HAP-1 (cell line): ENCODE measurements at regions not wholly inside any gene's neighbourhood (a gene's known extent, or its start where the extent isn't known, plus 50 kb on each side); places are given as distances from the start of the nearest gene placed in this dataset.

Experiments
- DNase-seq, 2 experiments: peaks; one replicate each; pipeline ENCODE4 v3.0.0-alpha.2; 2016 to 2020; ENCODE audit warnings: low spot score in 2 of 2
- H3K27me3 ChIP-seq: fragments of 250-450 bp; sonication (Bioruptor Pico); 2 replicates; pipeline ENCODE4 v1.5.1; 2020; ENCODE audit warnings: low read depth, mild to moderate bottlenecking, moderate library complexity
- H3K36me3 ChIP-seq: fragments of 250-450 bp; sonication (Bioruptor Pico); replicated peaks from 2 replicates; pipeline ENCODE4 v1.5.1; 2020; ENCODE audit warnings: mild to moderate bottlenecking
- H3K4me1 ChIP-seq: fragments of 250-450 bp; sonication (Bioruptor Pico); 2 replicates; pipeline ENCODE4 v1.5.1; 2020; ENCODE audit warnings: mild to moderate bottlenecking
- H3K4me3 ChIP-seq: fragments of 250-450 bp; sonication (Bioruptor Pico); 2 replicates; pipeline ENCODE4 v1.5.1; 2020; ENCODE audit warnings: mild to moderate bottlenecking, moderate library complexity
- H3K9me3 ChIP-seq: fragments of 250-450 bp; sonication (Bioruptor Pico); 2 replicates; pipeline ENCODE4 v1.5.1; 2020; ENCODE audit warnings: mild to moderate bottlenecking, moderate library complexity
- in situ Hi-C: fragments of 300-500 bp; cut with MboI; formaldehyde crosslinking; loops from 3 replicates; pipeline ENCODE4 v1.14.3; 2020; ENCODE audit warnings: low sequenced_read_pairs, inconsistent platforms, mixed read lengths

DNA sequence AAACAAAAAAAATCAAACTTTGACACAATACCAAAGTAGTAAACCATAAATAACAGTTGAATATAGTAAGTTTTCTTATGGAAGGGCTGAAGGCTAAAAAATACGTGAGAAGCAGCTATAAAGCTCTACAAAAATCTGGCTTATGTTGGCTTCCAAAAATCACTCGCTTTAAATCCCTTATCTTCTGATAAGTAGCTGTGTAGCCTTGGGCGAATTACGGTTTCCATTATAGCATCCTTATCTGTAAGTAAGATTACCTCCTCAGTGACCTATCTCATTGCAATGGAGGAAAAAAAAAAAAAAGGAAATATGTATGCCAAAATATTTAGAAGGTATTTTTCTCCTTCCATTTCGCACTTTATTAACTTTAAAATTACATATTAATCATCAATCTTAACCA, 348.6 kb downstream of the PLOD2 start:
- DNase-seq, result no peak
- H3K9me3 ChIP-seq, result no peaks in the 10 kb centered on the region
- no peak overlapping the region for H3K4me3 ChIP-seq
- H3K27me3 ChIP-seq, result no peaks in the 10 kb centered on the region
- no peaks in the 10 kb centered on the region for H3K36me3 ChIP-seq
- in situ Hi-C loops, result no loop called here
- peaks cover 8% of the 10 kb centered on the region for H3K4me1 ChIP-seq

DNA sequence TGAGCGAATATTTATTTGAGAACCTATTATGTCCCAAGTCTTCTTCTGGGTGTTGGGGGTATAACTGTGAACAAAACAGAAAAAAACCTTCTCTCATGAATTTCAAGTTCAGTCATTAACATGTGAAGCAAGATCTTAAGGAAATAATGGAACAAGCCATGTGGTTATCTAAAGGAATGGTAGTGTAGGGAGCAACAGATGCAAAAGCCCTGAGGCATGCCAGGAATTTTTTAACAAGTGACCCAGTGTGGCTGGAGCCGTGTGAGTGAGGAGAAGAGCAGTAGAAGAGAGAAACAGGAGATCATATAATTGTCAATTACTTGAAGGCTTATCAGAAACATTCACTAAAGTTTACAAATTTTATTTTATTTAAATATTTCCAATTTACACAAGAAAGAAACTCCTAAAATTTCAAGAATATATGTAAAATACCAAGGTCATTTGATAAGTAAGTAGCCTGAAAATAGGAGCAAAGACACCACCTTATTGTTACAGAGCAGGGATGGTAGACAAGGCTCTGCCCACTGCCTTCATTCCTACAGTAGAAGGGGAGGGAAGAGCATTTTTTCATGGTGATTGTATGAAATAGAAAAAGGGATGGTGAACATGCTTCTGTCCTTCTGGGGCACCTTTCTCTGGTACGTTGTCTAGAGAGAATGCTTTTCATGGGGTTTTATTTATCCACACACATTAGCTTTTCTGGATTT, 345.1 kb downstream of the PLOD2 start:
- Histone ChIP-seq H3K9me3 (no peaks in the 10 kb centered on the region), H3K27me3 (no peaks in the 10 kb centered on the region), H3K4me1 (peaks cover 8% of the 10 kb centered on the region), H3K4me3 (no peak overlapping the region), H3K36me3 (no peaks in the 10 kb centered on the region)
- peak; percentile 59 to 85 for DNase-seq
- in situ Hi-C loops, result no loop called here

DNA sequence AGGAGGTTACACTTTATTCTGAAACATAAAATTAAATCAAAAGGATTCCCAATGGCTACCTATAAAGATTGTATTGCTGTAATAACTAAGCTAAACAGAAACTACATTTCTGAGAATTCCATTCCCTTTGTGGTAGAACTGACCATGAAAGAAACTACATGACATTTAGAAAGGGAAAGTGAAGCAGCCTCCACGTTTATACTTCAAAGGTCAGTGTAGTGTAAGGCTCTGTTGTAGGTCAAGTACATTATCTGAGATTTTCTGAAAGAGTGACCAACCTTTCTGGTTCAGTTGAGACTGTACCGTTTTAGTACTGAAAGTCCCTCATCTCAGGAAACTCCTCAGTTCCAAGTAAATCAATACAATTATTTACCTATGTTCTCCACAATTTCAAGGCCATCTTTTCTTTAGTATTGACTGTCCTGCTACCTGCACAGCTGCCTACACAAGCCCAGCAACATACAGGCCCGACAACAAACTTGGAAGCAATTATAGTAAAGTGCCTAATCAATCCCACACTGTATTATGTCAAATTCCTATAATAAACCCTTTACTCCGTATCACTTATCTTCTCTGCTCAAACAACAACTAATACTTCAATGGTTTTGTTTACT, 343.0 kb downstream of the PLOD2 start:
- no peak overlapping the region for H3K4me3 ChIP-seq
- in situ Hi-C loops, result no loop called here

DNA sequence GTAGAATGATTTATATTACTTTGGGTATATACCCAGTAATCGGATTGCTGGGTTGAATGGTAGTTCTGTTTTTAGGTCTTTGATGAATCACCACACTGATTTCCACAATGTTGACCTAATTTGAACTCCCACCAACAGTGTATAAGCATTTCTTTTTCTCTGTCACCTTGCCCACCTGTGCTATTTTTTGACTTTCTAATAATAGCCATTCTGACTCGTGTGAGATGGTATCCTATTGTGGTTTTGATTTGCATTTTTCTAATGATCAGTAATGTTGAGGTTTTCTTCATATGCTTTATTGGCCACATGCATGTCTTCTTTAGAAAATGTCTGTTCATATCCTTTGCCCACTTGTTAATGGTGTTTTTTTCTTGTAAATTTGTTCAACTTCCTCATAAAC, 340.8 kb downstream of the PLOD2 start:
- no peak overlapping the region for H3K4me3 ChIP-seq
- no peaks in the 10 kb centered on the region for H3K27me3 ChIP-seq
- peaks cover 8% of the 10 kb centered on the region for H3K4me1 ChIP-seq
- in situ Hi-C loops, result no loop called here
- no peak for DNase-seq
- H3K36me3 ChIP-seq, result no peaks in the 10 kb centered on the region
- no peaks in the 10 kb centered on the region for H3K9me3 ChIP-seq

More for the DNA sequence above, 343.0 kb downstream of the PLOD2 start:
- Histone ChIP-seq H3K27me3 (no peaks in the 10 kb centered on the region), H3K4me1 (peaks cover 8% of the 10 kb centered on the region), H3K36me3 (no peaks in the 10 kb centered on the region), H3K9me3 (no peaks in the 10 kb centered on the region)
- DNase-seq, result no peak

DNA sequence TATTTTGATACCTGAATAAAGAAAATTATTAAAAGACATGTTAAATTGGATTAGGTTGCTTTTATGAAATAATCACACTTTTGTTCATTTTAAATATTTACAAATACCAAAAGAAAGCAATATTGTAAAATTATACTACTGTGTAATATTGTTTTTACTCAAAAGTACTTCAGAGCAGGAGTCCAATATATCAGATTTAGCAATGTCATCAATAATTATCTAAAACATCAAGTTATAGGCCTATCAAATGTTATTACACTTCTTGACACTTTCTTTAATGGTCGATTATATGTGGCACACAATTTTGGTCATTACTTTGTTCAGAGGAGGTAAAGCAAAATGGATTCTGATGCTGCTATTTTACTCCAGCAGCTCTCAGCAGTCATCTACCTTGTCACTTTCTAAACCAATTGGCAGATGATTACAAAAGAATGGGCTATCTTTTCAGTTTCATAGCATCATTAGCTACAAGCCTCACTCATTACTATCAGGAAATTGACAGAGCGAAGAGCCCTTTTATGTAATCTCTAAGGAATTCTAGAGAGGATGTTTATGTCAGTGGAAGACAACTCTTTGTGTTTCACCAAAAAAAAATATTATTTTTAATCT, 318.6 kb downstream of the PLOD2 start:
- no peaks in the 10 kb centered on the region for H3K27me3 ChIP-seq
- DNase-seq, result no peak
- no peaks in the 10 kb centered on the region for H3K36me3 ChIP-seq
- no peak overlapping the region for H3K4me3 ChIP-seq
- H3K4me1 ChIP-seq, result no peaks in the 10 kb centered on the region
- in situ Hi-C loops, result no loop called here
- no peaks in the 10 kb centered on the region for H3K9me3 ChIP-seq

DNA sequence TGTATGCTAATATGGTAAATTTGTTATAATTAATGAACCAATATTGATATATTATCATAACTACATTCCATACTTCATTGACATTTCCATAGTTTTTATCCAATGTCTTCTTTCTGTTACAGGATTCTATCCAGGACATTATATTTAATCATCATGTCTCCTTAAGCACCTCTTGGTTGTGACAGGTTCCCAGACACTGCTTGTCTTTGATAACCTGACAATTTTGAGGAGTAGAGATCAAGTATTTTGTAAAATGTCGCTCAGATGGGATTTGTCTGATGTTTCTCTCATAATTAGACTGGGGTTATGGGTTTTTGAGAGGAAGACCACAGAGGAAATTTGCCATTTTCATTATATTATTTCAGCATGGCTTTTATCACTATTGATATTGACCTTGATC, 317.4 kb downstream of the PLOD2 start:
- no peak overlapping the region for H3K4me3 ChIP-seq
- H3K4me1 ChIP-seq, result no peaks in the 10 kb centered on the region
- in situ Hi-C loops, result no loop called here
- no peaks in the 10 kb centered on the region for H3K36me3 ChIP-seq
- H3K27me3 ChIP-seq, result no peaks in the 10 kb centered on the region
- DNase-seq, result no peak
- H3K9me3 ChIP-seq, result no peaks in the 10 kb centered on the region

DNA sequence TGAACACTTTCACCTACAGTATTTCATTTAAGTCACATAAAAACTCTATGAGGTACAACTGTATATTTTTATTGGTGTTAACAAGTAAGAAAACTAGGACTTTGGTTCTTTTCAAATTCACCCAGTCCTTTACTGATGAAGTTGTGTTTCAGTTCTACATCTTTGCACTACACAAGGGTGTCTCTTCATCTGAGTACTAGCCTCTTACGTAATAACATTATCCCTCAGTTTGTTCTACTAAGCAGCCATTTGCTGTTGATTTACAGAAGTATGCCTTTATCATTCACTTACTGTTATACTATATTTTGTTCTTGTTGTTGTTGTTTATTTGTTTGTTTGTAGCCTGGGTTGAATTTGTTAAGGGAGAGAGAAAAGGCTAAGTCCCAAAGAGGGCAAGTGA, 311.9 kb downstream of the PLOD2 start:
- DNase-seq, result no peak
- Histone ChIP-seq H3K36me3 (no peaks in the 10 kb centered on the region), H3K4me3 (no peak overlapping the region), H3K9me3 (no peaks in the 10 kb centered on the region), H3K27me3 (no peaks in the 10 kb centered on the region), H3K4me1 (no peaks in the 10 kb centered on the region)
- in situ Hi-C loops, result no loop called here

DNA sequence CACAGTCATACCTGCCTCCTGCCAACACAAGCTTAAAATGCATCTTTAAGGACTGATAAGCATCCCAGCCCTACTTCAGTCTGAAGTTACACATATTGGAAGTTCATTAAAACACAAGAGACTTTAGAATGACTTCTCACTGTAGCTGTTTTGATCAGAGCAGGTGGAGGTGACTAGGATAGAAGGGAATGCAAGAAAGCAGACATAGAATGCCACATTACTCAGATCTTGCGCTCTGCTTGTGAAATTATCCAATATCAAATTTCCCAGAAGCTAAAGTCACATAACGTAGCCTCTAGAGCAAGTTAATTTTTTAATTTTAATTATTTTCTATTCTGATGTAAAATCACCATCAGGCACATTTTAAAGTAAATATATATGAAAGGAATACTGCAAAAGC, 306.5 kb downstream of the PLOD2 start:
- in situ Hi-C loops, result no loop called here
- H3K4me3 ChIP-seq, result no peak overlapping the region

DNA sequence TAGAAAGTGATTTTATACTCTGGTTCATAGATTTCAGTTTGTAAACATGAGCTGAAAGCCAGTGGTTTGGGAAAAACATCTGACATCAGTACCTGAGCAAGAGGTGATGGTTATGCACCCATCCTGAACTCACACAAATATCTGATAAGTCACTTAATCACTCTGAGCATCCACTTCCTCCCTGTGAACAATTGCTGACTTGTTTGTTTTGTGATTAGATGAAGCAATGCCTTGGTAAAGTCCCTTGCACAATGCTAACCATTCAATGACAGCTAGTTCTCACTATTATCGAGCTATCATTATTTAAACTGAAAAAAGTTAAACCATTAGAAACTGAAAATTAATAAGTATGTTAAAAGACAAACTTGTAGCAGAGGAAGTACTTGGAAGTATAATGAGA, 303.0 kb downstream of the PLOD2 start:
- in situ Hi-C loops, result no loop called here
- Histone ChIP-seq H3K9me3 (no peaks in the 10 kb centered on the region), H3K4me3 (no peak overlapping the region), H3K36me3 (no peaks in the 10 kb centered on the region), H3K4me1 (no peaks in the 10 kb centered on the region), H3K27me3 (no peaks in the 10 kb centered on the region)
- no peak for DNase-seq

More for the DNA sequence above, 306.5 kb downstream of the PLOD2 start:
- no peak for DNase-seq
- Histone ChIP-seq H3K27me3 (no peaks in the 10 kb centered on the region), H3K9me3 (no peaks in the 10 kb centered on the region), H3K36me3 (no peaks in the 10 kb centered on the region), H3K4me1 (no peaks in the 10 kb centered on the region)

DNA sequence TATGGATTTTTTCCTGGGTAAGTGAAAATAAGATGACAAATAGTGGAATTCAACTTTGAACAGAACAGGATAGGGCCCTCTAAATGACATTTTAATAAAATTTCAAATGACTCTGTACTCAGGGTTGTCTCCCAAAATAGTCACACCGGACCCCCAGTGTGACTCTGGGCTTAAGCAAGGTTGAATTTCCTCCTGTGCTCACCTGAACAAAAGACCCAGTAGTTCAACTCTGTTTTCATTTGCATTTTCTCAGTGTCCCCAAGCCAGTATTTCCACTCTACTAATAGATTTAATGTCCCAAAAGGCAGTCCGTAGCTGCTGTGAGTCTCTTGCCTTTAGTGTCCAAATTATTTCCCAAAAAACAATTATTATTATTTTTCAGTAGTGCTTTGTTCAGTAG, 296.6 kb downstream of the PLOD2 start:
- no peak for DNase-seq
- in situ Hi-C loops, result no loop called here

DNA sequence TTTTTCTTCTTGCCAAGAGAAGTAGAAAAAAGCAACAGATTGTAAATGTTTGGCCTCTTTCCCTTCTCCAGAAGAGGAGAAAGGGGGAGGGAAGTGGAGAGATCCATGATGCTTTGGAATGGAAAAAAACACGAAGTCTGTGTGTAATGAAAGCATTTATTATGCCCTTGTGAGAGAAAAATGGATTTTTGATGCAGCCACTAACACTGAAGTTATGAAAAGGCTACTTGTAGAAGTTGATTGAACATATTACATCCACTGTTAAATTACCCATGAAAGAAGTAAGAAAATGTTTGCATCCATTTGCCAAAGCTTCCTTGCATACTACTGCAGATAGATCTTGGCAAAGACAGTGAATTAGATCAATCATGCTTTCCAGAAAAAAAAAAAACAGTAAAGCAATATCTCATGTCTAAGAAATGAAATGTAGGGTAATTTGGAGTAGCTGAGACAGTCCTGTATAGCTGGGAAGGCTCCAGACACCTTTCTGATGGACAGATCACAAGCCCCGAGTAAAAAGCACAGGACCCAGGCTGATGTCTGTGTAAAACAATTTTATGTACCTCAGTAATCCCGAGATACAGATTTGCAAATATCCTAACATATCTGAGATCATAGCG, 295.5 kb downstream of the PLOD2 start:
- Histone ChIP-seq H3K27me3 (no peaks in the 10 kb centered on the region), H3K9me3 (no peaks in the 10 kb centered on the region), H3K4me3 (no peak overlapping the region), H3K36me3 (no peaks in the 10 kb centered on the region), H3K4me1 (no peaks in the 10 kb centered on the region)
- no peak for DNase-seq
- in situ Hi-C loops, result no loop called here

More for the DNA sequence above, 296.6 kb downstream of the PLOD2 start:
- H3K36me3 ChIP-seq, result no peaks in the 10 kb centered on the region
- no peak overlapping the region for H3K4me3 ChIP-seq
- H3K4me1 ChIP-seq, result no peaks in the 10 kb centered on the region
- no peaks in the 10 kb centered on the region for H3K27me3 ChIP-seq
- H3K9me3 ChIP-seq, result no peaks in the 10 kb centered on the region

DNA sequence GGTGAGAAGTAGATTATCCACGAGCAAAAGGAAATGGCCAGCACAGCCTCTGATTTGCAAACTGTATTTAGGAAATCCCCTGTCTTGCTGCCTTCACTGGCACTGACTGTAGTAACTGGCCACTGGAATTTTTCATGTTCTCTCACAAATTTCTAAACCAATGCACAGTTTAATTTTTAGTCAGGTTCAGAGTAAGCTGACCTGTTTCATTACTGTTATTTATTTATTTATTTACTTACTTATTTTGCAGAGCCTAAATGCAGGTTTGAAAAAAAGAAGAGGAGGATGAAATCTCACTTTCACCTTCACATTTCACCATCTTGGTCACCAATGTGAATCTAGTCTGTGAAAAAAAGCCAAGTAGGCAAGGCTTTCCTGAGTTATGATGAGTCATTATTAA, 291.0 kb downstream of the PLOD2 start:
- H3K4me1 ChIP-seq, result no peaks in the 10 kb centered on the region
- H3K36me3 ChIP-seq, result no peaks in the 10 kb centered on the region
- no peaks in the 10 kb centered on the region for H3K9me3 ChIP-seq
- no peak overlapping the region for H3K4me3 ChIP-seq
- DNase-seq, result no peak
- H3K27me3 ChIP-seq, result no peaks in the 10 kb centered on the region
- in situ Hi-C loops, result no loop called here

DNA sequence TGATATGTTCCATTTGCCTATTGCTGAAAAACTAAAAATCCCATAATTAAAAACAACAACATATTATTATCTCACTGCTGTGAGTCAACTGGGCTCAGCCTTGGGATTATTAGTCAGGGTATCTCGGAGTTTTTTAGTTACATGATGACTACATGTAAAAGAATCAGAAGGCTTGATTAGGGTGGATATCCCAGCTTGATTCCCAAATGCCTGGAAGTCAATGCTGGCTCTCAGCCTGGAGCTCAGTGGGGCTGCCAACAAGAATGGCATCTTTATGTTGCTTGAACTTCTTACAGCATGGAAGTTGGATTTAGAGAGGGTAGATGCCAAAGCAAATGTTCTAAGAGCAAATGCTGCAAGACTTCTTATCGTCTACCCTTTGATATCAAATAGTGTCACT, 278.5 kb downstream of the PLOD2 start:
- DNase-seq, result no peak
- H3K4me3 ChIP-seq, result no peak overlapping the region
- in situ Hi-C loops, result no loop called here
- no peaks in the 10 kb centered on the region for H3K4me1 ChIP-seq
- H3K9me3 ChIP-seq, result no peaks in the 10 kb centered on the region
- no peaks in the 10 kb centered on the region for H3K36me3 ChIP-seq
- no peaks in the 10 kb centered on the region for H3K27me3 ChIP-seq

DNA sequence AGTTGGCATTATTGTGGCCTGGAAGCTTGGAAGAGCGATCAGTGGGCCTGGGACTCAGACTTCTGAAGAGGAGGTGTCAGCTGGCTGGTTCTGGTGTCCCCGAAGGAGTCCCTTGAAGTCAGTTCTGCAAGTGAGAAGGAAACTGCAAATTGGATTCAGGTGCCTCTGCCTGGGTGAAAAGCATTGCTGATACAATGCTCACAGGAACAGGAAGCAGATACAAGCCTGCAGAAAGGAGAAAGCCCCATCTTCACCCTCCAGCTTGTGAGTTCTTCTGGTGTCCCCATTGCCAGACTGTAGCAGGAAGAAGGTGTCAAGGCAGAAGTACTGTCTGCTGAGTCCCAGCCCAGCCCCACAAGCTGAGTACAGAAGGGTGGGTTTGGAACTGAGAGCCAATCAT, 271.3 kb downstream of the PLOD2 start:
- H3K36me3 ChIP-seq, result no peaks in the 10 kb centered on the region
- H3K4me3 ChIP-seq, result no peak overlapping the region
- H3K9me3 ChIP-seq, result no peaks in the 10 kb centered on the region
- in situ Hi-C loops, result no loop called here
- H3K4me1 ChIP-seq, result peaks cover 23% of the 10 kb centered on the region
- no peaks in the 10 kb centered on the region for H3K27me3 ChIP-seq
- DNase-seq, result no peak
